ENCODE measurements at regions not wholly inside any gene's neighbourhood (a gene's known extent, or its start where the extent isn't known, plus 50 kb on each side); places are given as distances from the start of the nearest gene placed in this dataset.
"Not testable (repeated sequence)": the region's sequence is repeated elsewhere in the genome, so short reads cannot be mapped to it uniquely, and the experiment has no call there.

DNA sequence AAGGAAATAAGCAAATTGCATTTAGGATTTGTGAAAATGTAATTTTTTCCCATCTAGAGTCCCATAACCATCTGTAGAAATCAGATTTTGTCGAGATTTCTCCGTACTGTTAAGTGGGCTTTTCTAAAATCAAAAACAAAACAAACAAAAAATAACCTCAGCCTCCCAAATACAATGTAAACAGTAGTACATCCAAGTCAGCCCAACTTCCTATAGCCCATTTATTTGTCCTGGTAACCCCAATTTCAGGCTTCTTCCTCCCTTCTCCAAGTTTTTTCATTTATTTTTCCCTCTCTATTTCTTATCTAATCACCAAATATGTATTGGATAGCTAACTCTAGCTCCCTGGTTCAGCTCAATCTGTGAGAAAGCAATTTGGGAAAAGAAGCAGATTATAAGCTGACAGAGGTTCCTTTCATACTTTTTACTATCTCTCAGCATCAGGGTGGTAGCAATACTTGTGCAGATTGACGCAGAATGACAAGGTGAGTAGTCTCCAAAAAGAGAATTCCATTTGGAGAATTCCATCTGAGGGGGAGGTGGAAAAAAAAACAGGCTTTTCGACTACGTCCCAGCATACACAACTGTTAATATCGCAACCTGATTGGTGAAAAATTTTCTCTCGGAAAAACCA lies 132.6 kb upstream of the BTN3A2 start:
- H3K4me1 ChIP-seq (ENCODE audit: control insufficient read depth in 3 of 3, insufficient read depth in 3 of 3, low read length in 3 of 3): peaks cover 14 to 16% (median 14%) of the 10 kb centered on the region in 3 donors
- no peak overlapping the region for H3K4me3 ChIP-seq (ENCODE audit: low read length in 3 of 3)
- no peak overlapping the region for H3K27ac ChIP-seq (ENCODE audit: low read depth, low read length)
- no peak overlapping the region for H3K9ac ChIP-seq (ENCODE audit: low read depth in 1 of 3, low read length in 3 of 3)
- peaks cover 62 to 70% (median 67%) of the 10 kb centered on the region in 3 donors for H3K27me3 ChIP-seq (ENCODE audit: control insufficient read depth in 3 of 3, insufficient read depth in 3 of 3, low read length in 3 of 3)
- no peaks in the 10 kb centered on the region for H3K36me3 ChIP-seq (ENCODE audit: control insufficient read depth in 3 of 3, insufficient read depth in 3 of 3, low read length in 3 of 3)
- no peaks in the 10 kb centered on the region for H3K9me3 ChIP-seq (ENCODE audit: control insufficient read depth in 3 of 3, low read length in 3 of 3)

DNA sequence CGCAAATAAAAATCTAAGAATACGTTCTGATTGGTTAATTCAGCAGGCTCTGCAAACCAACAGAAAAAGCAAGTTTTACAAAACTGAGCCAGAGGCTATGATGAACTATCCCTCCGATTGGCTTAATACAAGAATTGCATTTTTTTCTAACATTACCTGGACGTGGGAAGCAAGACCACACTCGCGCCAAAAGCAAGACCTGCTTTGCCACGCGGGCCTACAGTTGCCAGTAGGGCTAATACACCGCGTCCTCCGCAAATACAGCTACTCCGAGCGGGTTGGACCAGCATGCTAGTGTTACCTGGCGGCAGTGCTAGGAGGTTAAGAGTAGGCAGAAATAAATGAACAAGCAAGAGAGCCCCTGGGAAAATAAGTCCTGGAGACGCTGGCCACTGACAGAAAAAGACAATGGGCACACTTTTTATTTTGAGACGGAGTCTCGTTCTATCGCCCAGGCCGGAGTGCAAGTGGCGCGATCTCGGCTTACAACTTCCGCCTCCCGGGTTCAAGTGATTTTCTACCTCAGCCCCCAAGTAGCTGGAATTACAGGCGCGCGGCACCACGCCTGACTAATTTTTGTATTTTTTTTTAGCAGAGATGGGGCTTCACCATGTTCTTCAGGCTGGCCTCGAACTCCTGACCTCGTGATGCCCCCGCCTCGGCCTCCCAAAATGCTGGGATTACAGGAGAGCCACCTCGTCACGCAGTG lies 131.9 kb upstream of the BTN3A2 start:
- Histone ChIP-seq H3K4me3 (ENCODE audit: low read length in 3 of 3) (peak overlapping the region in 2 of 3 donors; percentile 59 to 60), H3K9ac (ENCODE audit: low read depth in 1 of 3, low read length in 3 of 3) (no peak overlapping the region), H3K27me3 (ENCODE audit: control insufficient read depth in 3 of 3, insufficient read depth in 3 of 3, low read length in 3 of 3) (peaks cover 60 to 68% (median 65%) of the 10 kb centered on the region in 3 donors), H3K4me1 (ENCODE audit: control insufficient read depth in 3 of 3, insufficient read depth in 3 of 3, low read length in 3 of 3) (peaks cover 14 to 16% (median 14%) of the 10 kb centered on the region in 3 donors), H3K36me3 (ENCODE audit: control insufficient read depth in 3 of 3, insufficient read depth in 3 of 3, low read length in 3 of 3) (no peaks in the 10 kb centered on the region), H3K27ac (ENCODE audit: low read depth, low read length) (no peak overlapping the region), H3K9me3 (ENCODE audit: control insufficient read depth in 3 of 3, low read length in 3 of 3) (no peaks in the 10 kb centered on the region)

DNA sequence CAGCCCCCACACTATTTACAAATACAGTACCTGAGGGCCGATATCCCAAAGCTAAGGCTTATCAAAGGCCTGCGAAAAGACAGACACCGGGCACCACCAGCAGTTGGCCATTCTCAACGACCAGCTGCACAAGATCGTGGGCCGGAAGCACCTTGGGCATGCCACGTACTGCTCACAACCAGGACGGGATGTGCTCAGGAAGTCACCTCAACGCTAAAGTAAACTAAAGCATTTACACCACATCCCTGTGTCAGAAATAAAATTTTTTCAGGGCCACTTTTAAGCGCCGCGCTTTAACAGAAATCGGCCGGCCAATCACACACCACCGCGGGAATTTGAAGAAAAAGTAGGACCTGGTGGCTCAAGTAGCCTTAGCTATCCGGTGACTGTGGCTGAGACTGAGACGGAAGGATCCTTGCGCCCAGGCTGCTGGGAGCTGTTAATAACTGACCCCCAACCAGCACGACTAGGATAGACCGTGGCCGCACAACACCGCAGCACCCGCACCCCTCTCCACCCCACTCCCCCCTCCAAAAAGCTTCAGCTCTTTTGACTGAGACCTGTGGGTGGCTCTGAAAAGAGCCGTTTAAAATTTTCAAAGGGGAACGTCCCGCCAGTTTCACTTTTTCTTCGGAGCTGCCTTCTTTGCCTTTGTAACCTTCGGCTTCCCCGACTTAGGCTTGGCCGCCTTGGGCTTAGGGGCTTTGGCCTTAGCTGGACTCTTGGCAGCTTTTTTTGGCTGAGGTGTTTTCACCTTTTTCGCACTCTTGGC lies 131.2 kb upstream of the BTN3A2 start:
- peak overlapping the region; percentile 55 to 60 (median 59) for H3K4me3 ChIP-seq (ENCODE audit: low read length in 3 of 3)
- H3K9me3 ChIP-seq (ENCODE audit: control insufficient read depth in 3 of 3, low read length in 3 of 3): no peaks in the 10 kb centered on the region
- peak overlapping the region; percentile 16 for H3K27ac ChIP-seq (ENCODE audit: low read depth, low read length)
- peaks cover 62 to 72% (median 70%) of the 10 kb centered on the region in 3 donors for H3K27me3 ChIP-seq (ENCODE audit: control insufficient read depth in 3 of 3, insufficient read depth in 3 of 3, low read length in 3 of 3)
- peaks cover 14 to 16% (median 14%) of the 10 kb centered on the region in 3 donors for H3K4me1 ChIP-seq (ENCODE audit: control insufficient read depth in 3 of 3, insufficient read depth in 3 of 3, low read length in 3 of 3)
- H3K9ac ChIP-seq (ENCODE audit: low read depth in 1 of 3, low read length in 3 of 3): peak overlapping the region; percentile 54 to 68 (median 60)
- no peaks in the 10 kb centered on the region for H3K36me3 ChIP-seq (ENCODE audit: control insufficient read depth in 3 of 3, insufficient read depth in 3 of 3, low read length in 3 of 3)

DNA sequence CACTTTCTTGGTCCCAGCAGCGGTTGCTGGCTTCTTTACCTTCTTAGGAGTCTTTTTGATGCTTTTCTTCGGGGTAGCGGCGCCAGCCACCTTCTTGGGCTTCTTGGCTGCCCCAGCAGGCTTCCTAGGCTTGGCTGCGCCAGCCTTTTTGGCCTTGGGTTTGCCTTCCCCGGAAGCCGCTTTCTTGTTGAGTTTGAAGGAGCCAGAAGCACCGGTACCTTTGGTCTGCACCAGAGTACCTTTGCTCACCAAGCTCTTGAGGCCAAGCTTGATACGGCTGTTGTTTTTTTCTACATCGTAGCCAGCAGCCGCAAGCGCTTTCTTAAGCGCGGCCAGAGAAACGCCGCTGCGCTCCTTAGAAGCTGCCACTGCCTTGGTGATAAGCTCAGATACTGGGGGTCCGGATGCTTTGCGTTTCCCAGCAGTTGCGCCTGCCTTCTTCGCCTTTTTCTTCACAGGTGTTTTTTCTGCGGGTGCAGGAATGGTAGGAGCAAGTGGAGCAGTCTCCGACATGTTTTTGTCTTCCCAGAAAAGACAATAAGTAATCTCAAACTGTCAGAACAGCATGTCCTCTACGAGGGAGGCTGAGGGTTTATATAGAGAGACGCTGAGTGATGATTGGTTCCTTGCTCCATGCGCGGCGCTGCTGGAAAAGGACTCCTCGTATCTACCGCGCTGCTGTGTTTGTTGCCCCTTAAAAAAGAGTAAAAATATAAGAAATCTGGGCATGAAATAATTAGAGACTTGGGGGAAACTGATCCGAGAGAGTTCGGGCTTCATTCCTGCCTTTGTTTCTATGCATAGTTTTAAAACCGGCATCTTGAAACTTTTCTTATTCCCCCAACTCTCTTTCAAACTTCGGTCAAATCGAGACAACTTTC lies 130.3 kb upstream of the BTN3A2 start:
- Histone ChIP-seq H3K9me3 (ENCODE audit: control insufficient read depth in 3 of 3, low read length in 3 of 3) (no peaks in the 10 kb centered on the region), H3K27me3 (ENCODE audit: control insufficient read depth in 3 of 3, insufficient read depth in 3 of 3, low read length in 3 of 3) (peaks cover 62 to 73% (median 72%) of the 10 kb centered on the region in 3 donors), H3K36me3 (ENCODE audit: control insufficient read depth in 3 of 3, insufficient read depth in 3 of 3, low read length in 3 of 3) (no peaks in the 10 kb centered on the region), H3K9ac (ENCODE audit: low read depth in 1 of 3, low read length in 3 of 3) (peak overlapping the region; percentile 54 to 68 (median 60)), H3K27ac (ENCODE audit: low read depth, low read length) (peak overlapping the region; percentile 16), H3K4me1 (ENCODE audit: control insufficient read depth in 3 of 3, insufficient read depth in 3 of 3, low read length in 3 of 3) (peaks cover 14 to 16% (median 14%) of the 10 kb centered on the region in 3 donors), H3K4me3 (ENCODE audit: low read length in 3 of 3) (peak overlapping the region; percentile 55 to 60 (median 59))

DNA sequence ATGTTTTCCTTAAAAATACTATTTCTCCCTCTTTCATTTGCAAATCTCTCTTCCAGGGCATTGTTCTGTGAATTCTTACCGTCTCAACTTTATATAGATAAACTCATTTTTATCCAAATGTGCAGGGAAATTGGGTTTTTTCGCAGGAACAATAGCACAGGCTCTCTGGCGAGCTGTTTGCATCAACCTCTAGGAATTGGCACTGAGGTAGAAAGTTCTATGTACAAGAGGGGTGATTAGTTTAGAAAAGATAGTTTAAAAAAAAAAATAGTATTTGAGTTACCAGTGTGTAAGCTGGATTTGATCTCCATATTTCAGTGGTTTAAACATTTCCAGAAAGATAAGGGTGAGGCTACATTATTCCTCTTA lies 129.7 kb upstream of the BTN3A2 start:
- Histone ChIP-seq H3K4me1 (ENCODE audit: control insufficient read depth in 3 of 3, insufficient read depth in 3 of 3, low read length in 3 of 3) (peaks cover 14 to 19% (median 15%) of the 10 kb centered on the region in 3 donors), H3K27me3 (ENCODE audit: control insufficient read depth in 3 of 3, insufficient read depth in 3 of 3, low read length in 3 of 3) (peaks cover 69 to 78% (median 76%) of the 10 kb centered on the region in 3 donors), H3K27ac (ENCODE audit: low read depth, low read length) (no peak overlapping the region), H3K9ac (ENCODE audit: low read depth in 1 of 3, low read length in 3 of 3) (peak overlapping the region in 1 of 3 donors; percentile 30), H3K9me3 (ENCODE audit: control insufficient read depth in 3 of 3, low read length in 3 of 3) (no peaks in the 10 kb centered on the region), H3K4me3 (ENCODE audit: low read length in 3 of 3) (no peak overlapping the region), H3K36me3 (ENCODE audit: control insufficient read depth in 3 of 3, insufficient read depth in 3 of 3, low read length in 3 of 3) (no peaks in the 10 kb centered on the region)

DNA sequence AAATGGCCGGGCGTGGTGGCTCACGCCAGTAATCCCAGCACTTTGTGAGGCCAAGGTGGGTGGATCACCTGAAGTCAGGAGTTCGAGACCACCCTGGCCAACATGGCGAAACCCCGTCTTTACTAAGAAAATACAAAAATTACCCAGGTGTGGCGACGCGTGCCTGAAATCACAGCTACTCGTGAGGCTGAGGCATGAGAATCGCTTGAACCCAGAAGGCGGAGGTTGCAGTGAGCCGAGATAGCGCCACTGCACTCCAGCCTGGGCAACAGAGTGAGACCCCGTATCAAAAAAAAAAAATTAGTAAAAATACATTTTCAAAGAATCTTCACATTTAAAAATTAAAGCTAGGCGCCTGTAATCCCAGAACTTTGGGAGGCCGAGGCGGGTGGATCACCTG lies 125.6 kb upstream of the BTN3A2 start:
- Histone ChIP-seq H3K4me1 (ENCODE audit: control insufficient read depth in 3 of 3, insufficient read depth in 3 of 3, low read length in 3 of 3) (peaks cover 7 to 13% (median 12%) of the 10 kb centered on the region in 3 donors), H3K27me3 (ENCODE audit: control insufficient read depth in 3 of 3, insufficient read depth in 3 of 3, low read length in 3 of 3) (peaks cover 59 to 76% (median 72%) of the 10 kb centered on the region in 3 donors)
- not testable (repeated sequence) for H3K27ac ChIP-seq (ENCODE audit: low read depth, low read length); H3K4me3 ChIP-seq (ENCODE audit: low read length in 3 of 3); H3K9me3 ChIP-seq (ENCODE audit: control insufficient read depth in 3 of 3, low read length in 3 of 3); H3K9ac ChIP-seq (ENCODE audit: low read depth in 1 of 3, low read length in 3 of 3); H3K36me3 ChIP-seq (ENCODE audit: control insufficient read depth in 3 of 3, insufficient read depth in 3 of 3, low read length in 3 of 3)

DNA sequence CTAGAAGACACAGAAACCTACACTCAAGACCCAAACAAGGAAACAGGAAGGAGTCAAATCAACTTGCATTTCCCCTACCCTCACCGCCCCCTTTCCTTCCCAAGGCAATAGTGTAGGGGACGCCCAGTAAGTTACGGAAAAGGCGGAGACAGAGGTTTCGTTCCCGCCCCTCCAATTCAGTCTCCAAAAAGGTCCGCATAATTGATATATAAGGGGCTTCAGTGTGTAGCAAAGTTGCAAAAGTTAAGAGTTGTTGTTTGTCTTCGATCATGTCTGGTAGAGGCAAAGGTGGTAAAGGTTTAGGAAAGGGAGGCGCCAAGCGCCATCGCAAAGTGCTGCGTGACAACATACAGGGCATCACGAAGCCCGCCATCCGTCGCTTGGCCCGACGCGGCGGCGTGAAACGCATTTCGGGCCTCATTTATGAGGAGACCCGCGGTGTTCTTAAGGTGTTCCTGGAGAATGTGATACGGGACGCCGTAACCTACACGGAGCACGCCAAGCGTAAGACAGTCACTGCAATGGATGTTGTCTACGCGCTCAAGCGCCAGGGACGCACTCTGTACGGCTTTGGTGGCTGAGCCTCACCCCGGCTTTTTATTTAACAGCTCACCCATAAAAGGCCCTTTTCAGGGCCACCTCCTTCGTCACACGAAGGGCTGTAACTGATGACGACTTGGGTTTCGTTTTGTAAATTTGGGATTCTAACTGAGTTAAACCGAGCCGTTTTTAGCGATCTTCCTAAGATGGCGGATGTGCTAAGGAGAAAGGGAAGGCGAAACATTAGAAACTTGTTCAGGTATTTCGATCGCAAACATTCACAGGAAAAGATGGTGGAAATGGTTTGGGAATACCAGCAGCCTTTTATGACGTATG lies 124.6 kb upstream of the BTN3A2 start:
- Histone ChIP-seq H3K4me1 (ENCODE audit: control insufficient read depth in 3 of 3, insufficient read depth in 3 of 3, low read length in 3 of 3) (peaks cover 4 to 8% (median 6%) of the 10 kb centered on the region in 3 donors), H3K9ac (ENCODE audit: low read depth in 1 of 3, low read length in 3 of 3) (peak overlapping the region in 2 of 3 donors; percentile 57 to 70), H3K36me3 (ENCODE audit: control insufficient read depth in 3 of 3, insufficient read depth in 3 of 3, low read length in 3 of 3) (no peaks in the 10 kb centered on the region), H3K27me3 (ENCODE audit: control insufficient read depth in 3 of 3, insufficient read depth in 3 of 3, low read length in 3 of 3) (peaks cover 56 to 75% (median 70%) of the 10 kb centered on the region in 3 donors), H3K27ac (ENCODE audit: low read depth, low read length) (peak overlapping the region; percentile 28), H3K9me3 (ENCODE audit: control insufficient read depth in 3 of 3, low read length in 3 of 3) (no peaks in the 10 kb centered on the region), H3K4me3 (ENCODE audit: low read length in 3 of 3) (peak overlapping the region; percentile 44 to 77 (median 72))

DNA sequence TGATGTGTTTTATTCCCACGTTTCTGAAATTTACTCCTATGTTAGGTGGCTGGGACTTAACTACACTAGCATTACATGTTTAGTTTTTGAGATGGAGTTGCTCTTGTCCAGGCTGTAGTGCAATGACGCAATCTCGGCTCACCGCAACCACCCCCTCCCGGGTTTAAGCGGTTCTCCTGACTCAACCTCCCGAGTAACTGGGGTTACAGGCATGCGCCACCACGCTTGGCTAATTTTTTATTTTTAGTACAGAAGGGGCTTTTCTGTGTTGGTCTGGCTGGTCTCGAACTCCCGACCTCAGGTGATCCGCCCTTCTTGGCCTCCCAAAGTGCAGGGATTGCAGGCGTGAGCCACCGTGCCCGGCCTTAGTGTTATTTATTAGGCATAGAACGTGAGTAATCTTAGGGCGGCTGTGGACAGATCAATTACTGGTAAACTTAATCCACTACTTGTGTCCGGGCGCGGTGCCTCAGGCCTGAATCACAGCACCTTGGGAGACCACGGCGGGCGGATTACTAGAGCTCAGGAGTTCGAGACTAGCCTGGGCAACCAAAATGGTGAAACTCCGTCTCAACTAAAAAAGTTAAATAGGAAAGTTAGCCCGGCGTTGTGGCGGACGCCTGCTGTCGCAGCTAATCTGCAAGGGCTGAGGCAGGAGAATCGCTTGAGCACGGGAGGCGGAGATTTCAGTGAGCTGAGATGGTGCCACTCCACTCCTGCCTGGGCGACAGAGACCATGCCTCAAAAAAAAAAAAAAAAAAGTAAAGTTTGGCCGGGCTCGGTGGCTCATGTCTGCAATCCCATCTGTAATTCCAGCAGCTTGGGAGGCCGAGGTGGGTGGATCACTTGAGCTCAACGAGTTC lies 123.7 kb upstream of the BTN3A2 start:
- H3K4me3 ChIP-seq (ENCODE audit: low read length in 3 of 3): peak overlapping the region; percentile 44 to 77 (median 72)
- H3K4me1 ChIP-seq (ENCODE audit: control insufficient read depth in 3 of 3, insufficient read depth in 3 of 3, low read length in 3 of 3): peaks cover 4 to 8% (median 6%) of the 10 kb centered on the region in 3 donors
- peak overlapping the region; percentile 28 for H3K27ac ChIP-seq (ENCODE audit: low read depth, low read length)
- H3K36me3 ChIP-seq (ENCODE audit: control insufficient read depth in 3 of 3, insufficient read depth in 3 of 3, low read length in 3 of 3): no peaks in the 10 kb centered on the region
- H3K9ac ChIP-seq (ENCODE audit: low read depth in 1 of 3, low read length in 3 of 3): no peak overlapping the region
- H3K27me3 ChIP-seq (ENCODE audit: control insufficient read depth in 3 of 3, insufficient read depth in 3 of 3, low read length in 3 of 3): peaks cover 56 to 71% (median 63%) of the 10 kb centered on the region in 3 donors
- no peaks in the 10 kb centered on the region for H3K9me3 ChIP-seq (ENCODE audit: control insufficient read depth in 3 of 3, low read length in 3 of 3)
